Frontal cortex (tissue), 3 donors: ENCODE measurements at regions not wholly inside any gene's neighbourhood (a gene's known extent, or its start where the extent isn't known, plus 50 kb on each side); places are given as distances from the start of the nearest gene placed in this dataset.

Experiments
- DNase-seq, 2 donors: peaks; one replicate each; pipeline ENCODE4 v3.0.0; 2012; ENCODE audit warnings: low spot score in 2 of 2
- FAIRE-seq: peaks from 2 replicates; lab custom pipeline; 2012; peaks lifted over from hg19 to GRCh38; lab: Jason Lieb, UNC
- donor health status: control.
- donor health status: control.
- donor health status: control.

DNA sequence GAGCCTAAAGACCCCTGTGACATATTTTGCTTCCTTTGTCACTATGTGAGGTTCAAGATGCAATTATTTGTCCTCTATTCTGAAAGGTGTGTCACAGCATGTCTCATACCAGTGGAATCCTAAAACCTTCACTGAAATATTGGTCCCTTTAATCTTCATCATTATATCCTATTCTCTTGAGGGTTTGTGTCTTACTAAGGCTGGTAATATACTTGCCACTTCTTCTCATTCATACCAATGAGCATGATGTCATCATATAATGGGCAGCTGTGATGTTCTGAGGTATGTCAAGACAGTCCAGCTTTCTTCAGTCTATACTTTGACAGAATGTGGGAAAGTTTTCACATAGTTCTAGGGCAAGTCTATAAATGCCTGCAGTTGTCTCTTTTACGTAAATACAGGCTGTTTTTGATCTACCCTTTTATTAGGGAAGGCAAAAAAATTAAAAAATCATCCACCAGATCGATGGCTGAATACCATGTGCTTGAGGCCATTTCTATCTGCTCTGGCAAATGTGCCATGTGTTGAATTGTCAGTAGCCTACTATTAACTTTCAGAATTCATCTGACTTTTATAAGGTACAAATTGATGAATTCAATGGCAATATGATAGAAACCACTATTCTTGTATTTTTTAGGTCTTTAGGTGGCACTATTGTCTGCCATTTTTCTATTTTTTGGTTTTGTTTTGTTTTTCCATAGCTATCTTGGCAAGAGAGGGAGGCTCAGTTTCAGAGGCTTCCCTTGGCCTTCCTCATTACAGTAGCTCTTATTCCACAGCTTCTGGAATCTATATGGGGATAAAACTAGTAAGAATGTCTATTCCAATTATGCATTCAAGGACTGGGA lies 209.0 kb downstream of the PPARGC1A start:
- no peak for FAIRE-seq
- no peak for DNase-seq

DNA sequence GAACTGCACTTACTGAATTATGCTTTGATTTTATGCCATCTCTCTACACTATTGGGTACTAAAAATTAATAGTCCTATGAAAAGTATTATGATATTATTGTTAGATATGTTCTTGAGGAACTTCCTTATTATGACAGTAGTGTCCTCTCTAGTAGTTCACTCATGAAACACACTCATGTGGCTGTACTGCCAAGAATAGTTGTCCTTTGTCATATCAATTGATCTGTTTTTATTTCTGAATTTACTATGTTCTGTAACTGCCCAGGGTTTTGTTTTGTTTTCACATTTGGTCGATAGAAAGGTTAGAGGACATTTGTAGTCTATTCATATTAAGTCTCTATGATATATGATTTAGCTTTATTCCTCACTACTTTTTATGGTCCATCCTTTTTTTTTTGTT lies 215.2 kb downstream of the PPARGC1A start:
- no peak for FAIRE-seq

DNA sequence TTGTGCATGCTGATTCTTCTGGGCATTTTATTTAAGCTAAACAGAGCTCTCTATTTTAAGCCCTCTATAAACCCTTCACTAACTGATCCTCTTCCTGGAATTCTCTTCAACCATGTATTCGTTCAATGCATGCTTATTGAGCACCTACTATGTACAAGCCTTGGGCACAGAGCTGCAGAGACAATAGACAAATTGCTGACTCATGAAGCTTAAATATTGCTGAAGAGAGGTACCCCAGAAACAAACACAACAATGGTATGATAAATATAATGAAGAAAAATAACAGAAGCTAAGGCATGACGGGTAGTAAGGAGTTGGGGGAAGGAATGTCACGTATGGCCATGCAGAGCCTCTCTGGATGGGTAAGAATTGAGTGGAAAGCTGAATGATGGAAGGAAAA lies 222.2 kb downstream of the PPARGC1A start:
- no peak for DNase-seq
- no peak for FAIRE-seq

More for the DNA sequence above, 215.2 kb downstream of the PPARGC1A start:
- DNase-seq = no peak

DNA sequence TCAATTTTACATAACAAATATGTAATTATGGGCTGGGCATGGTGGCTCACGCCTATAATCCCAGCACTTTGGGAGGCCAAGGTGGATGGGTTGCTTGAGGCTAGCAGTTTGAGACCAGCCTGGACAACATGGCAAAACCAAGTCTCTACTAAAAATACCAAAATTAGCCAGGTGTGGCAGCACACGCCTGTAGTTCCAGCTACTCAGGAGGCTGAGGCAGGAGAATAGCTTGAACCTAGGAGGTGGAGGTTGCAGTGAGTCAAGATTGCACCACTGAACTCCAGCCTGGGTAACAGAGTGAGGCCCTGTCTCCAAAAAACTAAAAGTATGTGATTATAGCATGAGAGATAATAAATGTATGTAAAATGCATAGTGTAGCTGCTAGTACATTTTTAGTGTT lies 229.0 kb downstream of the PPARGC1A start:
- DNase-seq = no peak
- no peak for FAIRE-seq

DNA sequence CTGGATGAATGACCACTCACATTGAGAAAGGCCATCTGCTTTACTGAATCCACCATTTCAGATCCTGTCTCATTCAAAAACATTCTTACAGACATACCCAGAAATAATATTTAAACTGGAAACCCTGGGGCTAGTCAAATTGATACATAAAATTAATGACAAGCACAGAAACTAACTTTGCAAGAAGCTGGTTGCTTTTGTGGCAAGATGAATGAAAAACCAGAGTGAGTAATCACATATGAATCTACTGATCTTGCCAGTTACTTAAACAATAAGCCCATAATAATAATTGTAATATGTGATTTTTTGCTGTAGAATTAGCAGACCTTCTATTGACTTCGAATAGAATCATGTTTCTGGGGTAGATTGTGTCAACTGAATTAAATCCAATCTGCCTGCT lies 235.1 kb downstream of the PPARGC1A start:
- FAIRE-seq = no peak
- DNase-seq = no peak

DNA sequence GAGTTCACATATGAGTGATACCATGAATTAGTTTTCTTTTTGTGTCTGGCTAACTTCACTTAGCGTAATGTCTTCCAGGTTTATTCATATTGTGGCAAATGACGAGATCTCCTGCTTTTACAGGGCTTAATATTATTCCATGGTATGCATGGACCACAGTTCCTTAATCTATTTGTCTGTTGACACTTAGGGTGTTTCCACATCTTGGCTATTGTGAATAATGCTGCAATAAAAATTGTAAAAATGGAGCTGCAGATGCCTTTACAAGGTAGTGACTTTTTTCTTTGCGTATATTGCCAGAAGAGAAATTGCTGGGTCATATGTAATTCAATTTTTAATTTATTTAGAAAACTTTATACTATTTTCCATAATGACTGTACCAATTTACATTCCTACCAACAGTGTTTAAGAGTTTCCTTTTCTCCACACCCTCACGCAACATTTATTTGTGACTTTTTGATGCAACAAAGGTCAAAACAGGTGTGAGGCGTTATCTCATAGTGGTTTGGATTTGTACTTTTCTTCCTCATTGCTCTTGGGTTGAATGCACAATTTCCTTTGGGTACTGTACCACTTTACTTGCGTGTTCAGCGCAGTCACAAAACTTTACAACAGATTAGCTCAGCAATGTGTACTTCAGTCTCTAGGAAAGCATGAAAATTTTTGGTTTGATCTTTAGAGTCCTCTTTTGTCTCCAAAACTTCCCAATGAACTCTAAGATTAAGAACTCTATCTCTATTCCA lies 240.8 kb downstream of the PPARGC1A start:
- DNase-seq (no peak), FAIRE-seq (no peak)

DNA sequence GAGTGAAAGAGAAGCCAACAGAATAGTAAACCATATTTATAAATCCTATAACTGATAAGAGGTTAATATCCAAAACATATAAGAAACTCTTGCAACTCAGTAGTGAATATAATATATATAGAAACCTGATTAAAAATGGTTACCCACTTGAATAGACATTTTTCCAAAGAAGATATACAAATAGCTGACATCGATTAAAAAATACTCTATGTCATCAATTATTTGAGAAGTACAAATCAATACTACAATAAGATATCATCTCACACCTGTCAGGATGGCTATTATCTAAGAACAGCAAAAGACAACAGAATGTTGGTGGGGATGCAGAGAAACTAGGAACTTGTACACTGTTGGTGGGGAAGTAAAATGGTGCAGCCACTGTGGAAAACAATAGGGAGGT lies 254.4 kb downstream of the PPARGC1A start:
- FAIRE-seq = no peak
- no peak for DNase-seq

DNA sequence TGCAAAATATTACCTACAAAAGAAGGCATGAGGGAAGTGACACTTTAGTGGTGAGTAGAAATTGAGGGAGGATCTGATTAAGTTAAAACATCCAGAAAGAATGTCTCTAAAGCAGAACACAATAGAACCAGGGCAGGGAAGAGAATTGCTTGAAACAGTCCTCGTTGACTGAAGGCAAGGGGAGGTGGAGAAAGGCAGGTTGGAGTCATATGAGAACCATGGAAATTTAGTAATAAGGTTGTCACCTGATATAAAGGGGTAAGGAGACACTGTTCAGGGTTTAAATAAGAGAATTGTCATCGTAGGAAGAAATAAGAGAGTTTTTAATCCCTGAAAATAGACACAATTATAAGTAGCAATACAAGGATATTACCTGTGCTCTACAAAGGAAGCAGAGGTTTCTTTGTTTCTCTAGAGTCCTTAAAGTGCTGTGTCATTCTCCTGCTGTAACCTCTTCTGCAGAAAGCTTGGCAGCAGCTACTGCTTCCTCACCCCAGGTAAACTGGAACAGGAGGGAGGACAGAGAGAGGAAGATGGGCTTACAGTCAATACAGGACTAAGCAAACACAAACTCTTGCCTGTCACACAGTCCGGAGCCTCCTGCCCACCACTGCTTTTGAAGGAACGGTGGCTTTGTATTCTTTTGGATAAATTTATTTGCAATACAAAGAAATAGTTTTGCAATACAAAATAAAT lies 258.4 kb downstream of the PPARGC1A start:
- DNase-seq = no peak
- no peak for FAIRE-seq

DNA sequence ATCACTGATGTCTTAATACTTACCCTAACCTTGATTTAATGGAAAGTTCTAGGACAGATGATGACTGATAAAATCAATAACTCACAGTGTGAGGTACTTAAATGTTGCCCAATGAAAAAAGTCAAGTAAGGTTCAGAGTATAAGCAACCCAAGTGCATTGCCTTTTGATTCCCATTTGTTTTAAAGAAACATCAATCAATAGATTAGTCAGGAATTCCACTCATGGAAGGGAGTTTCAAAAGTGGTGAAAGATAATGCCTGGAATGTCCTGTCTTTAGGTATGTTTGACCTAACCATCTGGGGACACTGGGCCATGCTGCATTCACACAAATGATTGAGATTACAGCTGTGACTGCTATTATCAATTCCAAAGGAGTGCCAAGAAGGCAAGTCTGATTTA lies 259.7 kb downstream of the PPARGC1A start:
- FAIRE-seq = no peak
- DNase-seq = no peak

DNA sequence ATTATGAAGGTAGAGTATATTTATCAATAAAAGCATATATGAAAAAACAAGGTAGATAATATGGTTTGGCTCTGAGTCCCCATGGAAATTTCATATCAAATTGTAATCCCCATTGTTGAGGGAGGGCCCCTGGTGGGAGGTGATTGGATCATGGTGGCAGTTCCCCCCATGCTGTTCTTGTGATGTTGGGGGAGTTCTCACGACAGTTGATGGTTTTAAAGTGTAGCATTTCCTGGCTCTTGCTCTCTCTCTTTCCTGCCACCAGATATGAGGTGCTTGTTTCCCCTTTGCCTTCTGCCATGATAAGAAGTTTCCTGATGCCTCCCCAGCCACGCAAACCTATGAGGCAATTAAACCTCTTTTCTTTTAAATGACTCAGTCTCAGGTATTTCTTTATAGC lies 260.4 kb downstream of the PPARGC1A start:
- DNase-seq = no peak
- FAIRE-seq = no peak

DNA sequence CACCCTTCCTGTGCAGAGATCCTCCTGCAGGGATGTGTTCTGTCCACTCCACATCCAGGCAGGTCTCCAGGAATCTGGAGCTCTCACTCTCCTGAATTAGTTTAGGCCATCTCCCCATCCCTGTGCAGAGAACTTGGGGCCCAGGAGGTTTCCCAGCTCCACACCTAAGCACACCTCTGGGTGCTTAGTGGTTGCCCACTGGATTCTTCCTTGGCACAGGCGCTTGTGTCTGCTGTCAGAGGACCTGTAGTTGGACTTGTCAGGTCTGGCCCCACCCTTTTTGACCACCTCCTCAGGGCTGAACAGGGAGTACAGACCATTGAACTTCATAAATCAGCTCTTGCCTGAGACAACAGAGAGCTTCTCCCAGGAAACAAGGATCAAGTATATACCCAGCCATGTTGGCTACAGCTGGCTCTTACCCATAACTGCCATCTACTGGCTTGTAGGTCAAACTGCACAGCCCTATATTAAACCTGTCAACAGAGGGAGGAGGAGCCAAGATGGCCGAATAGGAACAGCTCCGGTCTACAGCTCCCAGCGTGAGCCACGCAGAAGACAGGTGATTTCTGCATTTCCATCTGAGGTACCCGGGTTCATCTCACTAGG lies 275.5 kb downstream of the PPARGC1A start:
- DNase-seq (no peak), FAIRE-seq (no peak)

DNA sequence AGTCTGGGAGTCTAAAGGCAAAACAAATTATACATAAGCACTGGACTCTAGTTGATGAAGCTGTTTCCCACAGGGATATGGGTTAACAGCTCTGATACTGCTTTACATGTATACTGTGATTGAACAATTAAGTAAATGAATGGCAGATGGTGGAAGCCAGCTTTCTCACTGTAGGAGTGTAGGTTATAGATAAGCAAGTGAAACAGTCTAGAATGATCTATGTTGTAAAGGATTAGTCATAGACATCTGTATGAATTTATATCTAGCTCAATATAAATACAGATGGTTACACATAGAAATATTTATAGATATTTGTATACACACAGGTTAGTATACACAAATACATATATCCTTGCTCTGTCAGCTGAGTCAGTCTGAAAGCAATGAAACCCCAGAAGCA lies 276.1 kb downstream of the PPARGC1A start:
- DNase-seq (no peak), FAIRE-seq (no peak)

DNA sequence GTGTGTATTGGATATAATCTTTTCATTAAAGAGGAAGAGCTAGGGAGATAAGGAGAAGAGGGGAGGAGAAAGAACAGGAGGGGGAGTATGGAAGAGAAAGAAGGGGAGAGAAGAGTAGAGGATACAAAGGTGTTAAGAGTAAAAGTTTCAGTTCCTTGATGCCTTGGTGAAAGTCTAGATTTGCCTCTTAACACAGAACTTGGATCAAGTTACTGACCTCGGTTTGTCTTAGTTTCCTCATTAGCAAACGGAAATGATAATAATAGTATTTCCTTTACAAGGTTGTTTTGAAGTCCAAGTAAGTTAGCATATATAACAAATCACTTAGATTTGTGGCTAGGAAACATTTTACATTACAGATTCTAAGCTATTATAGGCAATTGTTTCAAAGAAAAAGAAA lies 287.1 kb downstream of the PPARGC1A start:
- DNase-seq (no peak), FAIRE-seq (no peak)

DNA sequence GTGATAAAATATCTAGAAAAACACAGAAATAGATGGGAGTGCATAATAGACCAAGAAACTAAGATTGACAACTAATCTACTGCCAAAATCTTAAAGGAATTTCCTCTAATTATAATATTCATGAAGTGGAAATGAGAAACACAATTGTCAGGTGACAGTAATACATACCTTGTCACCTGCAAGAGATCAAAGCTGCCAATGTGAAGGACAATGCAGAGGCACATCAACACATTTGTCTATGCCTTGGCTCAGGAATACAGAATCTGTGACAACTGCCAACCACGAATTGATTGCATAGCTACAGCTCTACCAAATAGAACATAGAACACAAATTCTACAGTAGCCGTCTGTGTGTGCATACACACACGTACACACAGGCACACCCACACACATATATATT lies 295.7 kb downstream of the PPARGC1A start:
- no peak for DNase-seq
- no peak for FAIRE-seq

DNA sequence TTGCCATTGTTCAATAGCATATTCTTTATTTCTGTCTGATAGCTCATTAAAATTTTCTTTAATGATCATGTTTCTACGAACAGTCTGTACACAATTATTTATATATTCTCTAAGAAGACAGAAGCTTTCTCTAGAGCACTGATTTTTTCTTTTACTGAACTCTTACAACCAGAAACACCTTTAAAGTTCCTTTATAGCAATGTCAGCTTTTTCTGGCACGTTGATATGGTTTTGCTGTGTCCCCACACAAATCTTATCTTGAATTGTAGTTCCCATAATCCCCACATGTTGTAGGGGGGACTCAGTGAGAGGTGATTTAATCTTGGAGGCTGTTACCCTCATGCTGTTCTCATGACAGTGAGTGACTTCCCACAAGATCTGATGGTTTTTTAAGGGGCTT lies 299.4 kb downstream of the PPARGC1A start:
- no peak for DNase-seq
- FAIRE-seq = no peak

DNA sequence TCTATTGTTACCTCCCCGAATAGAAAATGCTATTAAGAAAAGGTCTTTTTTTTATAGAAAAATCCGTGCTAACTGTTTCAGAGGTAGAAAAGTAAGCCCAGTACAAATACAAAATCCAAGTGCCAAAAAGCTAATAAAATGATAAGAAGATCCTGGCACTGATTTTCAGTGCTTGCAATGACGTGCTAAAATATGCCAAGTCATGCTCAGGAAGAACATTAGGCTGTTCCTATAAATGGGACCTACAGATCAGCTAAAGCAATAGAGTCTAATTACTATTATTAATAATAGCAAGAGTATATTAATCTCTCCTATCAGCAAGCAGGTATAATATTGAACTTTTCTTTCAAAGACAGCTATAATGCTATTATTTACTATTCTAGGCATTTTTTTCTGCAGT lies 305.8 kb downstream of the PPARGC1A start:
- DNase-seq = no peak
- no peak for FAIRE-seq

DNA sequence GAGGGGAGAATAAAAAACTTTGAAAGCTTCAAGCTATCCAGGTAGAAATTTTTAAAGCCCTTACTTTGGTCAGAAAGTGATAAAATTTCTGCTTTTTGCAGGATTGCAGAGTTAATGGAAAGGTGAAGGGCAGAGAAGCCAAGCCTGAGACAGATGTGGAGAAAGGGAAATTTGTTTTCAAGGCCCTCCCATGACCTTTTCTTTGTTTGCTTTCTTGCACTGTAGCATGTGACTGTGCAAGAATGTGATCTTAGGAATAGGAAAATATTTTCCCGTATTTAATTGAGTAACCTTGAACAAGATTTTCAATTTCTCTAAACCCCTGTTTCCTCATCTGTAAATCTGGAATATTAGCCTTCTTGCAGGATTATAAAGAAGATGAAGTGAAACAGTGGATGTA lies 307.2 kb downstream of the PPARGC1A start:
- DNase-seq (no peak), FAIRE-seq (no peak)

DNA sequence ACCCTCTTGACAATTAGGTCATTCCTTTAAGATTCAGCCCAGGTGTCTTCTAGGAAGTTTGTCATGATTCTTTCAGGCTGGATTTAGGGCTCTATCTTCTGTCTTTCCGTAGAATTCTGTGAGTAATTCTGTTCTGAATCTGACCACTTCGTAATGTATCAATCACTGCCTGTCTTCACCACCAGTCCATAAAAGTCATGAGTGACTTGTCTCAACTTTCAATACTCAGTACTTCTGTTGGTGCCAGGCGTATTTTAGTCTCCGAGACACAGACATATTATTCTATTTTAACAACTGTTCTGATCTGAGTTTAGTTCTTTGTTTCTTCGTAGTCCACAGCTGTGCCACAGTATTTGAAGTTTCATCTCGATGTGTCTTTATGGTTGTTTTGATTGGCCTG lies 310.7 kb downstream of the PPARGC1A start:
- no peak for DNase-seq
- FAIRE-seq = no peak

DNA sequence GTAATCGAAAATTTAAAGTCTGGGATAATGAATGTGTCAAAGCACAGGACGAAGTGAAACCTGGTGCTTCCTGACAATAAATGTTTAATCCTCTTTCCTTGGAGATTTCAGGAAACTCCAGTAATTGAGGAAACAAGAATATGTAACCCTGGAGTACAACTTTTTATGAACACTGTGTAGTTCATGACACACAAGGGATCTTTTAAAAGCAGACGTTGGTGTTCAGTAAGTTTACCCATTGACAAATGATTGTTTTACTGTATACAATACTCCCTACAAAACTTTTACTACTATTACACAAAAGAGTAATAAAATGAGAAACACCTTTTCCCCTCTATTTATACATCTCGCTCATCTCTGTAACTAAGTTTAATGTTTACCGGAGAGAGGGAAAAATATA lies 312.4 kb downstream of the PPARGC1A start:
- DNase-seq (no peak), FAIRE-seq (no peak)

DNA sequence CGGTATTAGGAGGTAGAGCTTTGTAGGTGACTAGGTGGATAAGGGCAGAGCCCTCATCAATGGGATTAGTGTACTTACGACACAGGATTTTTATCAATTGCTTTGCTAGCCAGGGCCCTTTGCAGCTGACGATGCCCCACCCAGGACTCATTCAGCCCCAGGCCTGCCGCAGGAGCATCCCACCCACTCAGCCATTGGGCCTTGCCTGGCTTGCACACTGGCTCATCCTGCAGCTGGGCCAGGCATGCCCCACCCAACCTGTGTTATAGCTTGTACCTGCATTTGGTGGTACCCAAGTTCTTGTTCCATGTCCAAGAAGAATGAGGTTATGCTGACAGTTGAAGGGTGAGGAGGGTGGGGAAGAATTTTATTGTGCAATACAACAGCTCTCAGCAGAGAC lies 317.5 kb downstream of the PPARGC1A start:
- DNase-seq (no peak), FAIRE-seq (no peak)

DNA sequence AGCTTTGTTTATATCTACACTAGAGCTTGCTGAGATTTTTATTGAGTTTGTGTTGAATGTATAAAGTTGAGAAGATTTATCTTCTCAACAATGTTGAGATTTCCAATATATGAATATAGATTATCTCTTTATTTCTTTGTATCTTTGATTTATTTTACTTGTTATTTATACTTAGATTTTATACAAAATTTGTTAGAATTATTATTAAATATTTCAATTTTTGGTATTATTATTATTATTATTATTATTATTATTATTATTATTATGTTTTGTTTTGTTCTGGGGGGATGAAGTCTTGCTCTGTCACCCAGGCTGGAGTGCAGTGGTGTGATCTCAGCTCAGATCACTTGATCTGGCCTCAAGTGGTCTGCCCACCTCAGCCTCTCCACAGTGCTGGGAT lies 322.5 kb downstream of the PPARGC1A start:
- peak; percentile 87 for FAIRE-seq
- DNase-seq = no peak
